Neural cell (in vitro differentiated cells): ENCODE measurements at regions not wholly inside any gene's neighbourhood (a gene's known extent, or its start where the extent isn't known, plus 50 kb on each side); places are given as distances from the start of the nearest gene placed in this dataset.
A peak's percentile ranks its signal among the peaks of the same experiment; 100 is the strongest.

Source experiments
- H2AFZ ChIP-seq: fragments of 200-600, 300-800 bp; sonication (generic), shearing (Covaris generic); 2 replicates; pipeline ENCODE4 v1.6.0; 2014; ENCODE audit warnings: low read depth, mild to moderate bottlenecking, antibody characterized with exemption, low read length, moderate library complexity
- H3F3A ChIP-seq: fragments of 200-600 bp; shearing (Covaris generic); 2 replicates; pipeline ENCODE4 v1.6.1; 2016; ENCODE audit warnings: mild to moderate bottlenecking, moderate library complexity, mixed read lengths, antibody characterized with exemption, low read length; ENCODE audit not compliant: insufficient read depth, poor library complexity, severe bottlenecking
- H3K27ac ChIP-seq: fragments of 200-600, 300-800 bp; sonication (generic), shearing (Covaris generic); 2 replicates; pipeline ENCODE4 v1.5.1; 2014; ENCODE audit warnings: mild to moderate bottlenecking, low read length, moderate library complexity
- H3K27me3 ChIP-seq: fragments of 300-800, 200-600 bp; sonication (generic), shearing (Covaris generic); 2 replicates; pipeline ENCODE4 v1.6.0; 2014; ENCODE audit warnings: mild to moderate bottlenecking, low read depth, low read length, moderate library complexity; ENCODE audit not compliant: insufficient read depth
- H3K36me3 ChIP-seq: fragments of 300-800, 200-600 bp; sonication (generic), shearing (Covaris generic); 2 replicates; pipeline ENCODE4 v1.5.1; 2014; ENCODE audit warnings: mild to moderate bottlenecking, antibody characterized with exemption, low read length, moderate library complexity; ENCODE audit not compliant: insufficient read depth
- H3K4me2 ChIP-seq: fragments of 300-800, 200-600 bp; sonication (generic), shearing (Covaris generic); 2 replicates; pipeline ENCODE4 v1.6.0; 2014; ENCODE audit warnings: mild to moderate bottlenecking, low read length
- H3K4me3 ChIP-seq: fragments of 300-800, 200-600 bp; sonication (generic), shearing (Covaris generic); 2 replicates; pipeline ENCODE4 v1.5.1; 2014; ENCODE audit warnings: mild to moderate bottlenecking, low read length, moderate library complexity
- H3K79me2 ChIP-seq: fragments of 200-600 bp; shearing (Covaris generic); replicated peaks from 2 replicates; pipeline ENCODE4 v1.6.0; 2014; ENCODE audit warnings: mild to moderate bottlenecking, low read length, moderate library complexity; ENCODE audit not compliant: insufficient read depth
- H3K9ac ChIP-seq: fragments of 300-800, 200-600 bp; sonication (generic), shearing (Covaris generic); 2 replicates; pipeline ENCODE4 v1.6.1; 2016; ENCODE audit warnings: mild to moderate bottlenecking, low read length, mixed read lengths
- H3K9me2 ChIP-seq: fragments of 200-600 bp; shearing (Covaris generic); 2 replicates; pipeline ENCODE4 v1.6.1; 2016; ENCODE audit warnings: mild to moderate bottlenecking, low read length, mixed read lengths; ENCODE audit not compliant: insufficient read depth
- H3K9me3 ChIP-seq: fragments of 200-600, 300-800 bp; sonication (generic), shearing (Covaris generic); 2 replicates; pipeline ENCODE4 v1.6.1; 2016; ENCODE audit warnings: mild to moderate bottlenecking, mixed run types, low read length, moderate library complexity, mixed read lengths
- H4K20me1 ChIP-seq: fragments of 200-600 bp; shearing (Covaris generic); 2 replicates; pipeline ENCODE4 v1.6.1; 2016; ENCODE audit warnings: mild to moderate bottlenecking, mixed run types; ENCODE audit not compliant: insufficient read depth
- CTCF ChIP-seq: fragments of 450-650 bp; IDR thresholded peaks from 2 replicates; pipeline ENCODE4 v1.5.1; 2014; ENCODE audit warnings: antibody characterized with exemption, mild to moderate bottlenecking, moderate library complexity; ENCODE audit not compliant: poor library complexity, severe bottlenecking
- EP300 ChIP-seq: fragments of 450-650 bp; conservative IDR thresholded peaks from 2 replicates; pipeline ENCODE4 v1.6.1; 2014; ENCODE audit warnings: antibody characterized with exemption, mild to moderate bottlenecking, moderate library complexity; ENCODE audit not compliant: poor library complexity, severe bottlenecking
- EZH2 ChIP-seq: fragments of 200-600, 300-800 bp; shearing (Covaris generic), sonication (generic); IDR thresholded peaks from 2 replicates; pipeline ENCODE4 v1.6.1; 2014; ENCODE audit warnings: antibody characterized with exemption, low read length, borderline replicate concordance, mild to moderate bottlenecking; ENCODE audit not compliant: insufficient read depth, poor library complexity, severe bottlenecking
- MXI1 ChIP-seq: fragments of 450-650 bp; conservative IDR thresholded peaks from 2 replicates; pipeline ENCODE4 v1.6.1; 2014; ENCODE audit warnings: antibody characterized with exemption, mild to moderate bottlenecking; ENCODE audit not compliant: poor library complexity, severe bottlenecking
- POLR2AphosphoS5 ChIP-seq: IDR thresholded peaks from 2 replicates; pipeline ENCODE4 v1.6.1; 2012
- RAD21 ChIP-seq: fragments of 450-650 bp; conservative IDR thresholded peaks from 2 replicates; pipeline ENCODE4 v1.6.1; 2014; ENCODE audit warnings: antibody characterized with exemption, mild to moderate bottlenecking, moderate library complexity
- REST ChIP-seq: IDR thresholded peaks from 2 replicates; pipeline ENCODE4 v1.6.1; 2012; ENCODE audit warnings: borderline replicate concordance
- SMC3 ChIP-seq: fragments of 450-650 bp; conservative IDR thresholded peaks from 2 replicates; pipeline ENCODE4 v1.6.1; 2014; ENCODE audit warnings: antibody characterized with exemption, mild to moderate bottlenecking, moderate library complexity; ENCODE audit not compliant: poor library complexity
- TAF1 ChIP-seq: IDR thresholded peaks from 2 replicates; pipeline ENCODE4 v1.6.1; 2012; ENCODE audit warnings: low read depth

DNA sequence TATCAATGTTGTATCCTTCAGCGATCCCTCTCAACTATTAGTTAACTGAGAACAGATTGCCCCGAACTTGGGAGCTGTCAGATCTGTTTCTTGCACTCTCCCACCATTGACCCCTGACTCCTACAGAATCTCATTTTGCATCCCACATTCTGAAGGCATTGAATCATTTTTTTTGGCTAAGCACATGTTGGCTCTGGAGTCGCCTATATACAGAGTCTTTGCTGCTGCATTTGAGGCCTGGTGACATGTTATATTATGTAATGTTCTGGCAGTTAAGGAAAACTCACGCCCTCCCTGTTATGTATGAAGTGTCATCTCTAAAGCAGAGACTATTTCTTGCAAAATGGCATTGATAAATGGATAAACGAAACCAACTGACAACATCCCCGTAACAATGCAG, 159.2 kb upstream of the ITGB1 start:
- Histone ChIP-seq H4K20me1 (no peaks in the 10 kb centered on the region), H3K9me3 (no peaks in the 10 kb centered on the region), H3K9ac (no peak overlapping the region), H2AFZ (no peak overlapping the region), H3F3A (no peaks in the 10 kb centered on the region), H3K4me2 (no peak overlapping the region), H3K4me3 (no peak overlapping the region), H3K79me2 (no peaks in the 10 kb centered on the region), H3K27me3 (no peaks in the 10 kb centered on the region), H3K36me3 (no peaks in the 10 kb centered on the region), H3K9me2 (no peaks in the 10 kb centered on the region), H3K27ac (no peak overlapping the region)
- no peak for TF ChIP-seq EP300
- no peak for TF ChIP-seq POLR2AphosphoS5
- TF ChIP-seq RAD21, result no peak
- no peak for TF ChIP-seq CTCF
- no peak for TF ChIP-seq TAF1
- no peak for TF ChIP-seq EZH2
- no peak for TF ChIP-seq SMC3
- no peak for TF ChIP-seq MXI1
- TF ChIP-seq REST, result no peak

GRCh38 chr10:33115738-33116719, 158.0 kb upstream of the ITGB1 start:
- H2AFZ ChIP-seq, result no peak overlapping the region
- H3K4me2 ChIP-seq, result no peak overlapping the region
- no peaks in the 10 kb centered on the region for H3K79me2 ChIP-seq
- H3K27ac ChIP-seq, result no peak overlapping the region
- no peak for TF ChIP-seq EZH2
- TF ChIP-seq REST, result no peak
- TF ChIP-seq RAD21, result peak; percentile 48
- peak; percentile 59 for TF ChIP-seq CTCF
- no peaks in the 10 kb centered on the region for H3K27me3 ChIP-seq
- H3K9ac ChIP-seq, result no peak overlapping the region
- no peaks in the 10 kb centered on the region for H3F3A ChIP-seq
- no peak overlapping the region for H3K4me3 ChIP-seq
- no peaks in the 10 kb centered on the region for H3K9me3 ChIP-seq
- no peaks in the 10 kb centered on the region for H3K36me3 ChIP-seq
- no peaks in the 10 kb centered on the region for H4K20me1 ChIP-seq
- no peaks in the 10 kb centered on the region for H3K9me2 ChIP-seq
